ENCODE measurements at regions not wholly inside any gene's neighbourhood (a gene's known extent, or its start where the extent isn't known, plus 50 kb on each side); places are given as distances from the start of the nearest gene placed in this dataset.

DNA sequence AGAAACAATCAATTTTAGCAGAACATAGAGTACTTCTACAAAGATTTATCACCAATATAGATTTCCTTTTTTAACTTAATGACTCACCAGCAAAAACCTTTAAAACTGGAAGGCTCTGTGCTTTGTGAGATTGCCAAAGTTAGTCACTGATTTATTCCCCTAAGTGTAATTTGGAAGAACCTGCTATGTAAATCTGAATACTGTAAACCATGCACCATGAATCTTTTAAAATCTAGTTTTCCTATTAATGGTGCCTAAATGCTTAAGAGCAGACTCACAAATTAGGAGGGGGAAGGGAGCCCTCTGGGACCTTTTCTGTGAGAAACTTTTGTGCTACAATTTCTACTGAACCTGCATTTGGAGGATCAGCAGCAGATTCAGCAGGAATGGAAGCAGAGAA is 57.8 kb upstream of the PNRC1 start:
- TF ChIP-seq, protein P1, sequence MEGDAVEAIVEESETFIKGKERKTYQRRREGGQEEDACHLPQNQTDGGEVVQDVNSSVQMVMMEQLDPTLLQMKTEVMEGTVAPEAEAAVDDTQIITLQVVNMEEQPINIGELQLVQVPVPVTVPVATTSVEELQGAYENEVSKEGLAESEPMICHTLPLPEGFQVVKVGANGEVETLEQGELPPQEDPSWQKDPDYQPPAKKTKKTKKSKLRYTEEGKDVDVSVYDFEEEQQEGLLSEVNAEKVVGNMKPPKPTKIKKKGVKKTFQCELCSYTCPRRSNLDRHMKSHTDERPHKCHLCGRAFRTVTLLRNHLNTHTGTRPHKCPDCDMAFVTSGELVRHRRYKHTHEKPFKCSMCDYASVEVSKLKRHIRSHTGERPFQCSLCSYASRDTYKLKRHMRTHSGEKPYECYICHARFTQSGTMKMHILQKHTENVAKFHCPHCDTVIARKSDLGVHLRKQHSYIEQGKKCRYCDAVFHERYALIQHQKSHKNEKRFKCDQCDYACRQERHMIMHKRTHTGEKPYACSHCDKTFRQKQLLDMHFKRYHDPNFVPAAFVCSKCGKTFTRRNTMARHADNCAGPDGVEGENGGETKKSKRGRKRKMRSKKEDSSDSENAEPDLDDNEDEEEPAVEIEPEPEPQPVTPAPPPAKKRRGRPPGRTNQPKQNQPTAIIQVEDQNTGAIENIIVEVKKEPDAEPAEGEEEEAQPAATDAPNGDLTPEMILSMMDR (IDR thresholded peaks at IDR 0.05) = no peak
- TF ChIP-seq, protein P2, sequence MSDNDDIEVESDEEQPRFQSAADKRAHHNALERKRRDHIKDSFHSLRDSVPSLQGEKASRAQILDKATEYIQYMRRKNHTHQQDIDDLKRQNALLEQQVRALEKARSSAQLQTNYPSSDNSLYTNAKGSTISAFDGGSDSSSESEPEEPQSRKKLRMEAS (CRISPR knock-in tag; IDR thresholded peaks at IDR 0.05) = no peak
- TF ChIP-seq ATF3 (CRISPR knock-in tag; conservative IDR thresholded peaks at IDR 0.05) (no peak), CREM (CRISPR knock-in tag; IDR thresholded peaks at IDR 0.05) (no peak), IRF2 (CRISPR knock-in tag; IDR thresholded peaks at IDR 0.05; ENCODE audit: borderline replicate concordance, low read depth) (no peak), ZNF232 (CRISPR knock-in tag; IDR thresholded peaks at IDR 0.05) (no peak), NFE2L1 (CRISPR knock-in tag; IDR thresholded peaks at IDR 0.05) (no peak), CDX4 (CRISPR knock-in tag; IDR thresholded peaks at IDR 0.05; ENCODE audit: borderline replicate concordance) (no peak), ATF2 (CRISPR knock-in tag; IDR thresholded peaks at IDR 0.05; ENCODE audit: borderline replicate concordance, low read depth) (no peak)
- TF ChIP-seq, protein P3, sequence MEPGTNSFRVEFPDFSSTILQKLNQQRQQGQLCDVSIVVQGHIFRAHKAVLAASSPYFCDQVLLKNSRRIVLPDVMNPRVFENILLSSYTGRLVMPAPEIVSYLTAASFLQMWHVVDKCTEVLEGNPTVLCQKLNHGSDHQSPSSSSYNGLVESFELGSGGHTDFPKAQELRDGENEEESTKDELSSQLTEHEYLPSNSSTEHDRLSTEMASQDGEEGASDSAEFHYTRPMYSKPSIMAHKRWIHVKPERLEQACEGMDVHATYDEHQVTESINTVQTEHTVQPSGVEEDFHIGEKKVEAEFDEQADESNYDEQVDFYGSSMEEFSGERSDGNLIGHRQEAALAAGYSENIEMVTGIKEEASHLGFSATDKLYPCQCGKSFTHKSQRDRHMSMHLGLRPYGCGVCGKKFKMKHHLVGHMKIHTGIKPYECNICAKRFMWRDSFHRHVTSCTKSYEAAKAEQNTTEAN (CRISPR knock-in tag; IDR thresholded peaks at IDR 0.05) = no peak
